DMS79 treated with DMSO at 0.1 percent for 48 hours (cell line): ENCODE measurements at regions not wholly inside any gene's neighbourhood (a gene's known extent, or its start where the extent isn't known, plus 50 kb on each side); places are given as distances from the start of the nearest gene placed in this dataset.

Experiments used
- DNase-seq: peaks from one replicate; lab custom pipeline; 2025; lab: John Stamatoyannopoulos, UW

DNA sequence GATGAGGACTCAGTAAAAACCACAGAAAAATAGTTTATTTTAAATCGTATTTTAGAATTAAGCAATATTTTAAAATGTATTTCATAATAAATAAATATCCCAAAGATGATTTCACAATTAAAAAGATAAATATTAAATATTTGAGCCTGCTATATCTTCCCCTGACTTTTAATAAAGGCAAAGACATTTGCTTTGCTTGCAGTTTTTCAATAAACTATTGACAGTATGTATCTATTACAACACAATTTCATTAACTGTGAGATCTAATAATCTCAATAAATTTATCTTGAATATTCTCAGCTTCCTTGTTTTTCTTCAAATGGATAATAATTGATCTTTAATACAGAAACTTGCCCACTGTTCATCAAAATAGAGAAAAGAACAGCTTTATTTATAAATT lies 186.2 kb upstream of the TARS1 start:
- DNase-seq: no peak

DNA sequence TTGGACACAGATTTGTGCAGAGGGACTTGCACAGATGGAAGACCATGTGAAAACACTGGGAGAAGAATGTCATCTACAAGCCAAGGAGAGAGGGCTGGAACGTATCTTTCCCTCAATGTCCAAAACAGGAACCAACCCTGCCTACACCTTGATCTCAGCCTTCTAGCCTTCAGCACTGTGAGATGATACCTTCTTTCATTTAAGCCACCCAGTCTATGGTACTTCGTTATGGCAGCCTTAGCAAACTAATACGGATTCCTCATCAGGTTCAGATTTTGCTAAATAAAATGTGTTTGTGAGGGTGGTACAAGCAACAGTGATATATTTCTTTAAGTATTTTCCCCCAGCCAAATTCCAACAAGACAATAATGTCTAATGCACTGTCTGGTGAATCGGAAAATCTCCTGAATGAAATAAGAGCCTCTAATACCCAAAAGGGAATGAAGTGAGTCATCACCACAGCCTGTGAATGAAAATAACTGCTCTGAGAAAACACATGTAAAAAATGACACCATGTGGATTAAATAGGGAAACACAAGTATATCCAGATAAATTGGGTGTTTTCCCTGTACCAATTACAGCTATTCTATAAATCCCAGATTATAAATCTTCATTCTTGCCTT lies 182.8 kb upstream of the TARS1 start:
- DNase-seq: no peak

DNA sequence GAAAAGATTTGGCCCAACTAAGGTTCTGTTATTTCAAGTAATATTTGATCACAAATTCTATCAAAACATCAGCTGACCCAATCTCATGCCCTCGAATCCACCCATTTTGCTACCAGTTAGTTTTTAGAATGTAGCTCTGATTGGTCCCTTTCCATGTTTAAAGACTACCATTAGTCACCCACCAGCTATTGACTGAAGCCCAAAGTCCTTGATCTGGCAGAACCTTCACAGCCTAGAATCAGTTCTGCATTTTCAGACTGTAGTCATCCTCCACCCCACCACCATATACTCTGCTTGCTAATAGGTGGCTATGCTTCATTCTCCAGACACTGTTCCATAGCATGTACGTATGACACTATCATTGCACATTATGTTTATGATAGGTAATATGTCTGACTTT lies 182.2 kb upstream of the TARS1 start:
- DNase-seq: no peak

DNA sequence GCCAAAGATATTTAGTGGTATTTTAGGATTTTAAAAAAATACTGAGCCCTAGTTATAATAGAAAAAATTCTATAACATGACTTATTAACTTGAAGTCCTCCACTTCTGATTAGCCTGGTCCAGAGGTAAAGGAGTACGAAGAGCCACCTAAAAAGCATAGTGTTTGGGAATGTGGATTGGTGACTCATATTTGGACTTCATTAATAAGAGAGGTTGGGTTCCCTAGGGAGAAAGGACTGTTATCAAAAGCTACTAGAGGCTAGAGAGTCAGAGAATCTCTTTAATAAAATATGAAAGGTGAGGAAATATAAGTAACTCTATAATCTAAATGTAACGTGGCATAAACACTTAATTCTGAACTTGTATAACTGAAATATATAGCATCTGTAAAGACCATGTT lies 180.7 kb upstream of the TARS1 start:
- no peak for DNase-seq

DNA sequence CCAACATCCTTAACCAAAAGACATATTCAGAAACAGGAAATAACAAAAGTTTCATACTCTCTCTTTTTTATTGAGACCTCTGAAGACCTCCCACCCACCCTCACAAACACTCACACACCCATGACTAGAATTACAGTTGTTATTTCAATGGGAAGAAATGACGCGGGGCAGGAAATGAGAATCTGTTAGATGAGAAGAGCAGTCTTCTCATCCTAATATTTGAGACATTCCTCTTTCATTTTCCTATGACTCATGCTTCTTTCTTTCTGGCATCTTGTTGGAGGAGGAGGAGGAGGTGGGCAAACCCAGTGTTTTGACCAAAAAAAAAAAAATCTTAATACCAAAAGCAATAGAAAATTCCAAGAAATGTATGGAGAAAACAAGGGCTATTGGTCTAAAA lies 179.5 kb upstream of the TARS1 start:
- DNase-seq: no peak

DNA sequence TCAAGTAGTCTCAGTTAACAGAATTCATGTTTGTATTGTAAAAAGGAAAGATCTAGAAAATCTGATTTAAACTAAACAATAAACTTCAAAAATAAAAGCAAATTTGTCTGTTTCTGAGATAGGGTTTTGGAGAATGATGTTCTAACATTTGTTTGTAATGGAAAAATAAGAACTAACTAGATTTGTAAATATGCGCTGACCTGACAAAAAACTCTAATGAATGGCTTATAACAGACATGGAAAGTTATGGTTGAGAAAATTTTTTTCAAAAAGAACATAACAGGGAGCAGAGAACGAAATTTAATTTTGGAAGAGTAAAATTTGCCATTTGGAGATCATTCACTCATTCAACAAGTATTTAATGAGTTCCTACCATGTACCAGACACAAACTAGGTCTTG lies 179.0 kb upstream of the TARS1 start:
- no peak for DNase-seq

DNA sequence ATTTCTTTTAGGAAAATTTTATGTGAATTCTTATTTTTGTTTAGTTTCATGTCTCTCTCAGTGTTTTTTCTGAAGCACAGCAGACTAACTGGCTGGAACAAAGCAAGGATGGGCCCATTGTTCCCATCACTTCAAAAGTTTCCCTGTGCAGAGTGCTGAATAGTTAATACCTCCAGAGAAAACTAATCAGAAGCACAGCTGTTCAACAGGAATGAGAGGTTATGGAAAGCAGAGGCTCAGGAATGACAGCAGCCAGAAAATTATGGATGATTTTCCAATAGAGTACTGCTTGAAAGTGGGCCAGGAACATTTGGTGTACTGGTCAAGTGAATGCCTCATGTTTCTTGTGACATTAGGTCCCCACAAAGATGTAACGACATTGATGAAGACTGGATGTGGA lies 173.0 kb upstream of the TARS1 start:
- DNase-seq: no peak

DNA sequence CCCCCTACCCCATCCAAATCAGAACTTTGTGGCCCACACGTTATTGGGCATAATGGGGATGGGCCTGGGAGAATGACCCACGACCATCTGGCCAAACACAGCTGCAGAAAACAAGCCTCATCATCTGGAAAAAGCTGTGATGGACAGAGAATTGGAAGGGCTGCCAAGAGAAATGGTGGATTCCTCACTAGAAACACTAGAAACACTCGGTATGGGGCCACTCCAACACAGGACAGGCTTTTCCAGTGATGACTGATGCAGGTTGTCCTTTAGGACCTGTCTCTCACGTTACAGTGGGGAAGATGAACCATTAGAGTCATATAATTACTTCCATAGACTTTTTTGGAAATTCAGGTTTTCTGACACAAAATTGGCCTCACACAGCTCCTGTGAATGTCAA lies 172.4 kb upstream of the TARS1 start:
- DNase-seq: no peak

DNA sequence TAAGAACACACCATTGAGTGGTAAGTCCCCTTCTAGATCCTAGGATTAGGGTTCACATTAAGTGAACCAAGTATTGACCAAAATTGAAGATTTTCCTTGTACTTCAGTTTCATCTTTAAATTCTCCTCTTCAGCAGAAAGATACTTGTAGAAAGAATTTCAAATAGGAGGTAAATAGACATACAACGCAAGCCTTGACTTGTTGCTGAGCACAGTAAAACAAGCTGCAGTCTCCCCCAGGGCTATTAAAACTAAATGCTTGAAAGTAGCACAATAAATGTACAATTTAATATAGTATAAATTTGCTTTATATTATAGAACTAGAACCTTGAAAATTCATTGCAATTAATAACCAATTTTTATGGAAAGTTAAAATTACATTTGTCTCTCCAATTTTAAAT lies 170.1 kb upstream of the TARS1 start:
- no peak for DNase-seq

DNA sequence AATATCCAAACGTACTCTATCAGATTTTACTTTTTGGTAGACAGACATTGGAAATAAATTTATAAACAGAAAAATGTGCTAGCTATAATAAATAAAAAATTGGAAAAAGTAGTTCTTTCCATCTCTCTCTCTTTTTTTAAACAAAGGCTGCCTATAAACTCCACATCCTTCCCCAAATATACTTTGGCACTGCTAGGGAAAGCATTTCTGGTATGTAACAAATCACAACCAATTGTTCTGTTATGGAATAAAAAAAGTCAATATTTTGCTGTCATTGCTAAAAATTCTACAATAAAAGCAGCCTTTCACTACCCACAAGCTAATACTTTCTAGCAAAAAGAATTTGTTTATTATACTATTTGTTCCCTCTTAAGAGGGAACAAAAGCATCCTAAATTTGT lies 169.2 kb upstream of the TARS1 start:
- DNase-seq: no peak

DNA sequence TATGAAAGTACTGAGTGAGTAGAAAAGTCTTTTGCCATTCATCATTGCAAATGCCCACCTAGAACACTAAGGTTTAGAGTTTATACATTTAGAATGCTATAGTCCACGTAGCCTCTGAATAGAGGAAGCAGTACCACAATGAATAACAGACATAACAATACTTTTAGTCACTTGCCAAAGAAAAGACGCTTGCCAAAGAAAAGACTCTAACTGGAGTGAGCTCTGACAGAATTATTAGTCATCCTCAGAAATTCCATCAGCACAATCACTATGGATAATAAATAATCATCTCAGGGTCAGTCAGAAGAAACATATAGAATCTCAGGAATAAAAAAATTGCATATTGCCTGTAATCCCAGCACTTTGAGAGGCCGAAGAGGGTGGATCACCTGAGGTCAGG lies 168.5 kb upstream of the TARS1 start:
- no peak for DNase-seq

DNA sequence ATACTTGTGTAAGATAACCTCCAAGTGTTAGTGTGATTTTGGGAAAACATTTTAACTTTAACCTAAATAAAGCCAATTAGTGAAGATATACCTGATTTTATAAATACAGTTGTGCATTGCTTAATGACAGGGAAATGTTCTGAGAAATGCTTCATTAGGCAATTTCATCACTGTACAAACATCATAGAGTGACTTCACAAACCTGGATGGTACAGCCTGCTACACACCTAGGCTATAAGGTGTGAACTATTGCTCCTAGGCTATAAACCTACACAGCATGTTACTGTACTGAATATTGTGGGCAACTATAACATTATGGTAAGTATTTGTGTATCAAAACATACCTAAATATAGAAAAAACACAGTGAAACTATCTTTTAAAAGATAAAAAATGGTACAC lies 166.8 kb upstream of the TARS1 start:
- no peak for DNase-seq

DNA sequence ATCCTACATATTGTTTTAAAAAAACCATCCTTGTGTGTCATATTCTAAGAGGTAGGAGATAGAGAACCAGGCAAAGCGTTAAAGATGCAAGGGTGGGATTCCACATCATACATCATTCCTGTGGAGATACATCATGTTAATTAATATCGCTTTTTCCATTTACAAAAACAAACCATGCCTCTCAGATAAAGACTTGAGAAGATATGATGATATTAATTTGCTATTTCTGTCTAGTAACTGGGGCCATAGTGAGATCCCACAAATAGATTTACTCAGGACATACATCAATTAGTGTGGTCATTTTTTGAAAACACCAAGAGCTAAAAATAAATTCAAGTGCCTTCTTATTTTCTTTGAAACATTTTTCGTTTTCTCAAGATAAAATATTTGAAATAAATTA lies 165.4 kb upstream of the TARS1 start:
- no peak for DNase-seq

DNA sequence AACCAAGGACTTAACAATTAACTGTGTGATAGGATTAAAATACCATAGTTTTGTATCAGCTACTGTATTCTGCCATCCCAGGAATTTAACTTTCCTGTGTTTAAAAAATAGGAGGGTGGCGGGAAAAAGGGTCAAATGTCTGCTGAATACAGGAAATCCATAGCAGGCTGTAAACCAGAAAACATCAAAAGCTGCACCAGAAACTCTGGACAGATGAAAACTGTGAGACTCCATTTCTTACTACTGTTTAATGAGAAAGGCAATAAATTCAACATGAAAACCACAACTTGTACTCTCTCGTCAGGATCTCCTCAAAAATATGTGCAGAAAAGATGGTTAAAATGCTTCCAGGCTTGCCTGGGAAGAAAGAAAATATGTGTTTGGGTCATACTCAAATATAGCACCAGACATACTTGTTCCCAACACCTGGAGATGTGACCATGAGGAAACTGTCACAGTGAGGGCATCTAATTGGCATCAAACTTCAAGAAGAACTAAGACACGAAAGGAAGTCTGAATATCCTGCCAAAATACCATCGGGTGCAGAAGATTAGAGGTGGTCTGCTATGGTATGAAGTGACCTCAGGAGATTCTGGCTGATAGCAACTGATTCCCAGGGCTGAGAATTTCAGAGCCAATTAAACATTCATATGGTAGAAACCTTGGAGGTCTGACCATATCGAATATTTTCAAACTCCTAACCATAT lies 164.7 kb upstream of the TARS1 start:
- no peak for DNase-seq

DNA sequence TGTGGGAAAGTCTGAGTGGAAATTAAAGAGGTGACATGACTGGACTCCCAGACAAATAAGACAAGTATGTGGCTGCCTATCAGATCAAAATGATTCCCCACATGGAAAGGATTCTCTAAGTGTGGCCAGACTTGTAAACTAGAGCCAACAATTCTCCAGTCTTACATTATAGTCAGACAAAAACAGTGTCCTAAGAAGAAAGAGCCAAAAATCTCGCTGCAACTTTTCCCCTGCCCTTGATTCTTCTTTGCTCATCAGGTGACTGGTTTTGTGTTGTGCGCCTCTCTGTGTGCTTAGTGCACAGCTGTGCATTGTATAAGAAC lies 164.2 kb upstream of the TARS1 start:
- no peak for DNase-seq

DNA sequence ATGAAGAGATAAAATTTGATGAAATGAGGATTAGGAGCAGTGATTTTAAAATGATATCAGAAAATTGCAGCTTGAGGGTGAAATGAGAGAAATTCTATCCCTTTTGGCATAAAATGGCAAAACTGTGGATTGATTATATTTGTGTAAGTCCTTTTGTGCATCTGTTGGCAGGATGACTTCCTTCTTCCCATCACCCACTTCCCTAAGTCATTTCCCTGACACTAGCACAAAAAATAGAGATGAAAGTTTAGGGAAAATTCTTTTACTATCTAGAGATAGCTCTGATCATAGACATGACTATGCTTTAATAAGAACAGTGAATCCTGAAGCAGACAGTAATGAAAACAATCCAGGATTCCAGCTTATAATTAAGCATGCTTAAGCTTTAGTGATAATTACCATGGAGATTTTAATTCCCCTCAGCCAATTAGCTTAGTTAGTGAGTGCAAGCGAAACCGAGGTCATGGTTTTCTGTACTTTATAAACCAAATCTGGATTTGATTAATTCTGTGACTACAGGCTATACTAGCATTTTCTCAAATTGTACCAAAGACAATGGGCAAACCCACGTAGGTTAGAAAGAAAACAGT lies 163.6 kb upstream of the TARS1 start:
- DNase-seq: no peak

DNA sequence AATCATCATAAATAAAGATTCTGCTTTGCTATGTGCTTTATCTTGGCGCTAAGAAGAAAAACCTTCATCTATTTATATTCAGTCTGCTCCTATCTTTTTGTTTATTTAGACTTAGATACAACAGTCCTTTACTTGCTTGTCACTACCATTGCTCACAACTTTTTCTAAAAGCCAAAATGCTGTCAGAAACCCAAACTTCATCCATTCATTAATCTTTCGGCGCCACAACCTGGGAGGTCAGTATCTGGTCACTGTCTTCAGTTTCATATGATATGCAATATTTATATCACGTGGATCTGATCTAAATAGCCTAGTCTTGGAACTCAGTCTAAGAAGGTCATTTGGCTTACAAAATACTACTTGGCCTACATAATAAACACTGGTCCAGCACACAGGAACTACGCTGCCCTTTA lies 159.3 kb upstream of the TARS1 start:
- DNase-seq: no peak

DNA sequence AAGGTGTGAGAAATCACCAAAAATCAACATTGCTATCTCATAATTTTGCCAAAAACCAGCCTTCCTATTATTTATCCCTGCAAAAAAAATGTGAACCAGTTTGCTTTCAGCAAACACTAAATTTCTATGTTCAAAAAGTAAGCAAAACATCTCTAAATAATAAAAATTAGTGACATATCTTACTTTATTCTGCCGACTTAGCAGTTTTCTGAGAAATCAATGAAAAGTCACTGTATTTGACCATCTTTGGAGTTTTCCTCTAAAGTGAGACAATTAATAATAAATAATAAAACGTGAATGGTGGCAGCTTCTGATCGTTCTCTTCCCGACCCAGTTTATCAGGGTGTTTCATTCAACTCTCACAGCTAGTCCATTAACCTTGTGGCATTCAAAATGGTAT lies 158.6 kb upstream of the TARS1 start:
- DNase-seq: no peak

DNA sequence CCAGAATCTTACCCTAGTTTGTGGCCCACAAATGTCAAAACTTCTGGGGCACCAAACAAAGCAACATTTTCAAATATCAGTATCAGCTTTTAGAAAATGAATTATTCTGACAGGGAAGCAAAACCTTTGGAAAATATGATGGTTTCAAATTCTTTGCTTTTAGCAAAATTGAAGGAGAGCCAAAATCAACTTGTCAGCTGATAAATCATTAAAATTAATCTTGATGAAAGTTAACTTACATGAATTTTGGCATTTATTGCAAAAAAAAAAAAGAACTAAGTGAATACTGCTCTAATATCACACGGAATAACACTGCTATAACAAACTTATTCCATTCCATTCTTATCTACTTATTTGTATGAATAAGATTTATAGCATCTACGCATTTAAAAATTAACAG lies 158.1 kb upstream of the TARS1 start:
- DNase-seq: no peak

DNA sequence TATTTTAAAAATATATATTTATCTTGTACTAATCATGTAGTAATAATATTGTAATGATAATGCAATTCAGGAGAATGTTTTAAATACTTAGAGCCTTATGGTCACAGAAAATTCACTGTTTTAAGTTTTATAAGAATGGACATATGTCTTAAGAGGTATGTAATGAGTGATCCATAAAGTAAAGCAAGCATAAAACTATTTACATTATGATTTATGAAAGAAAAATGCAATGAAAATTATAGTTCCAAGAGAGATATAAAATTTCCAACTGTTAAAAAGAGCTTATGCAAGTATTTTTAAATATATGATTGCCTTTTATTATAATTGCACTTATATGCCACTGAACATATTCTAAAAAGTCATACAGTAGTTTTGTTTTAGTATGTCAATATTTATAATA lies 157.5 kb upstream of the TARS1 start:
- DNase-seq: no peak

DNA sequence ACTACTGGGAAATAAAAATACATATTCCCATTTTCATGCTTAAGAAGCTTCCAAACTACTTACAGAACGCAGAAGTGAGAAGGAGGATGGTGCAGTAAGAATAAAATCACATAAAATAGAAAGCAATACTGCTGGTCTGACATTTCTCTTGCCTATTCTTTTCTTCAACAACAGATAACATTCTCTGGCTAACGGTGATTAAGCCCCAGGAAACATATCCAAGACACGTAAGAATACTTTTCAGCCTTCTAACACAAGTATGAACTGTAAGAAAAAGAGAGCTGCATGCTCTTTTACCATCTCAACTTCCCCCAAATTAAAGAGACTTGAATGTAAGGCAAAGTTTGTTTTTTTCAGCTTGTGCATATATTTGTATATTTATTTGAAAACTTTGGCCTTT lies 156.1 kb upstream of the TARS1 start:
- no peak for DNase-seq

DNA sequence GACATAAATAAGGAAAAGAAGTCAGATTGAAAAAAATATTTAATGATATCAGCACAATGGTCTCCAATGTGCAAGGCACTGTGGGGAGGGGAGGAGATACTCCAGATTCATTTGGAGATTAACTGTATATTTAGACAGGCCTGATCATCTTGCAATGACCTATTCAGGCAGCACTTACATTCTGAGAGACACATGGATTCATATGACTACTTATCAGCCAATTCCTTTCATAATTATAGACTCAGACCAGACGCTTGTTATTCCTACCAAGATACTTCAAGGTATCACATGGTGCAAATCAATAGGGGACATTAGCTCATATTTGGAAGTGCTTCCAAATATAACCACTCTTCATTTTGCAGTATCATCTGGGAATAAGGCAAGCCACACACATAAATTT lies 153.5 kb upstream of the TARS1 start:
- DNase-seq: no peak

DNA sequence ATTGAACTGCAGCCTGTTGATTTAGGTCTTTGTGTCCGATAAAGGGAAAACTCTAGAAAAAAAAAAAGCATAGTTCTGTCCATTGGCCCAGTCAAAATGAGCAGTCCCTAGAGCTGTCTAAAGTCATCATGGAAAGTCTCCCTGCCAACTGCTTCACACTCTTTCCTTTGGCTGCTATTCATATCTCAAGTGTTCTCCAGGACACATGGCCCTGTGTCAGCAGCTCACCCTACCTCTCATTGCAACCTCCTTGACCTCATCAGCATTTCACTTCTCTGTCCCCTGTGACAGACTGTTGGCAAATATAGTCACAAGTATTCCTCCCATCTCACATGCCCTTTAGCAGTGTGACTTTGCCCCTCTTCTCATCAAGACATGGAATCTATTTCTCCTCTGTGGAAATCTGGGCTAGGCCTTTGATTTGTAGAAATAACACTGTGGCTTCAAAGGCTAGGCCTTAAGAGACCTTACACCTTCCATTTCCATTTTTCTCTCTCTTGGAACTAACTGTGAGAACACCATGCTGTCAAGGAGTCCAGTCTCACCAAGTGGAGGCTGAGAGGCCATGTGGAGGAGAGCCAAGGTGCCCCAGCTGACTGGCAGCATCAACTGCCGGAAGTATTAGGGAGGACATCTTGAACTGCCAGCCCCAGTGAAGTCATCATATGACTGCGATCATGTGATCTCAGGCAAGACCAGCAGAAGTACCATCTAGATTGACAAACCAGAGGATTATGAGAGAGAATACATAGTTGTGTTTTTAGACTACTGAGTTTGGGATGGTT lies 149.4 kb upstream of the TARS1 start:
- DNase-seq: no peak
